ENCODE measurements at regions not wholly inside any gene's neighbourhood (a gene's known extent, or its start where the extent isn't known, plus 50 kb on each side); places are given as distances from the start of the nearest gene placed in this dataset.
"Not testable (repeated sequence)": the region's sequence is repeated elsewhere in the genome, so short reads cannot be mapped to it uniquely, and the experiment has no call there.

DNA sequence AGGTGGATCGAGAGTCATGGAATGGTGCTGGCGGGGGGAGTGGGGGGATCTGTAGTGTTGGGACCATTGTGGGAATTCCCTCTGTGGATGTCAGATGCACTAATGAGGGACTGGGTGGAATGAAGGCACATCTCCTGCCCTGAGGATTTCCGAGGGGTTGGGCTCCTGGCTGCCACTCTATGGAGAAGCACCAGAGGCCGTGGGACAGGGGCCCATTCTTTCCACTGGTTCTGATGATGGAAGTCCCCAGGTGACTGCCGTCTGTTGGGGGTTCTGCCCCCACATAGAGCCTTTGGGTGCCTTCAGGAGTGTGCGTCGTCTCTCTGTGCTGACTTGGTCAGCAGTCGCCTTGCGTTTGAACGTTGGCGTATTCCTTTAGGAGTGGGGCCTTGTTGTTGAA is 202.9 kb downstream of the GLRX3 start:
- no peak for DNase-seq (ENCODE audit: low spot score)
- no peak for ATAC-seq
- intact Hi-C loops (cut with DNase I), result no loop called here

DNA sequence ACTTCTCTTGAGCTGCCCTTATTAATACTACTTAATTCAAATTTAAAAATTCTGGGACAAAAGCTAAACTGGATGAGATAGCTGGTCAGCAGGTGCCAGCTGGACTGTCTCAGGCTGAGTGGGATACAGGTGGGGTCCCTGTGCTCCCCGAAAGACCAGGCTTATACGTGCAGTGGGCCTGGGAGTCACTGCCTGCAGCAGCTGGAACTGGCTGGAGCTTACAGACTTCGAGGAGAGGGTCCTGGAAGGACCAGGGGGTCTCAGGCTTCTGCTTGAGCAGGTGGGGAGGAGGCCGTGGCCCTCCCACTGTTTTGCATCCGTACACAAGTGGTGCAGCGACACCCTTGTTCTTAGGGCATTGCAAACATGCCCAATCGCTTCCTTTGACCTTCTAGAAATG is 203.7 kb downstream of the GLRX3 start:
- intact Hi-C loops (cut with DNase I), result no loop called here
- DNase-seq (ENCODE audit: low spot score) (no peak), ATAC-seq (no peak)

DNA sequence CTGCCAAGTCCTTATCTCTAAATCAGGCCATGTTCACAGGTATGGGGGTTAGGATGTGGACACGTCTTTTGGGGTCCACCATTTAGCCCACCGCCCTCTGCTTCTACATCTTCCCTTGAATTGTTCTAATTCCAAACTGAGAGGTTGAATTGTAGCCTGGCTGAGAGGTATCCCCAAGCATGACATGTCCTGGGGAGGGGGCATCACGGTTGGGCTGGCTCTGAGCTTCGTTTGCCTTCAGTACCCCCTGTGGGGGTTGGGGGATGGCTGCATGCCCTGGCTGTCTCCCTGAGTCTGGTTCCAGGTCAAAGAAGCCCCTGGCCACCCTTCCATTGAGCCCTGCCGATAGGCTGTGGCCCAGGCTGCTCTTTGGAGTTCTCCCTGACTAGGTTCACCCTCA is 204.6 kb downstream of the GLRX3 start:
- DNase-seq (ENCODE audit: low spot score) (no peak), ATAC-seq (no peak)
- intact Hi-C loops (cut with DNase I), result no loop called here

DNA sequence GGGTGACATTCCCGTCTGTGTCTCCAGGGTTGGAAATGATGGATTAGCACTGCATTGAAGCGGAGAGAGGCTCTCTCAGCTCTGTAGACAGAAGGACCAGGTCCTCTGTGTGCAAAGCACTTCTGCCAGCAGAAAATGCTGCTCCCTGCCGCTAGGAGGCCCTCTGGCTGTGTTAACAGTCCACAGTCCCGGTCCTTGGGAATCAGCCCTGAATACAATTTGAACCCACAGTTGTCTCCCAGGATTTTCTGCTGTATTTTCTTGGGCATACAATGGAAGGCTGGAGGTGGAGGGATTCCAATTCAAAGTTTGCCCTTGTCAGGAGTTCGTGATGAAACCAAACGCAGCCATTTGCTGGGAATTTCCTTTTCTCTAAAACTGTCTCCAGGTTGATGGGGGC is 205.2 kb downstream of the GLRX3 start:
- no peak for ATAC-seq
- intact Hi-C loops (cut with DNase I), result no loop called here
- no peak for DNase-seq (ENCODE audit: low spot score)

DNA sequence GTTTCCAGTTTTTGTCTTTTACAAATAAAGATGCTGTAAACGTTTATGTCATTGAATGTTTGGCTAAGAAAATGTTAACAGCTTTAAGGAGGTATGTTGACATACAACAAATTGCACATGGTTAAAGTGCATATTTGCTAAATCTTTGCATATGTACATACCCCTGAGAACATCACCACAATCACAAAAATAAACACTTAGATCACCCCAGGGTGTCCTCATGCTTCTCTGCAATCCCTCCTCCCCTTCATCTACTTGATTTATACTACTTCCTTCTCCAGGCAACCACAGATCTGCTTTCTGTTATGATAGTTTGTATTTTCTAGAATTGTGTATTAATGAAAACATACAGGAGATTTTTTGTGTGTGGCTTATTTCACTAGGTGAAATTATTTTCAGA is 209.5 kb downstream of the GLRX3 start:
- no peak for ATAC-seq
- no peak for DNase-seq (ENCODE audit: low spot score)
- intact Hi-C loops (cut with DNase I), result no loop called here

DNA sequence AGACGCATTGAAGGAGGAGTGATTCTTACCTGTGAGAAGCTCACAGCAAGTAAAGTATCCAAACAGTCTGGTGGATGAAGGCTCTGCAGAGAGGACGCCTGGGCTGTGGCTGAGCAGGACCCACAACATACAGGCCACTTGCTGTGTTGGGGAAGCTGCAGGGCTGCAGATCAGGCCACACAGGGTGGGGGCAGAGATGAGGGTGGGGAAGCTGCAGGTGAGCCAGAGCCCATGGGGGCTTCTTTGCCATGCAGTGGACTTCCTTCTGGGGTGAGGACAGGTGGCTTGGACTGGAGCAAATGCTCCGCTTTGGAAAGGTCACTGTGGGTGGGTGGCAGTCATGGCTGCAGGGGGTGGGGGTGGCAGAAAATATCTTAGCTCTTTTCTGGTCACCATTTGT is 214.8 kb downstream of the GLRX3 start:
- DNase-seq (ENCODE audit: low spot score) (peak; percentile 17), ATAC-seq (no peak)
- intact Hi-C loops (cut with DNase I), result no loop called here

DNA sequence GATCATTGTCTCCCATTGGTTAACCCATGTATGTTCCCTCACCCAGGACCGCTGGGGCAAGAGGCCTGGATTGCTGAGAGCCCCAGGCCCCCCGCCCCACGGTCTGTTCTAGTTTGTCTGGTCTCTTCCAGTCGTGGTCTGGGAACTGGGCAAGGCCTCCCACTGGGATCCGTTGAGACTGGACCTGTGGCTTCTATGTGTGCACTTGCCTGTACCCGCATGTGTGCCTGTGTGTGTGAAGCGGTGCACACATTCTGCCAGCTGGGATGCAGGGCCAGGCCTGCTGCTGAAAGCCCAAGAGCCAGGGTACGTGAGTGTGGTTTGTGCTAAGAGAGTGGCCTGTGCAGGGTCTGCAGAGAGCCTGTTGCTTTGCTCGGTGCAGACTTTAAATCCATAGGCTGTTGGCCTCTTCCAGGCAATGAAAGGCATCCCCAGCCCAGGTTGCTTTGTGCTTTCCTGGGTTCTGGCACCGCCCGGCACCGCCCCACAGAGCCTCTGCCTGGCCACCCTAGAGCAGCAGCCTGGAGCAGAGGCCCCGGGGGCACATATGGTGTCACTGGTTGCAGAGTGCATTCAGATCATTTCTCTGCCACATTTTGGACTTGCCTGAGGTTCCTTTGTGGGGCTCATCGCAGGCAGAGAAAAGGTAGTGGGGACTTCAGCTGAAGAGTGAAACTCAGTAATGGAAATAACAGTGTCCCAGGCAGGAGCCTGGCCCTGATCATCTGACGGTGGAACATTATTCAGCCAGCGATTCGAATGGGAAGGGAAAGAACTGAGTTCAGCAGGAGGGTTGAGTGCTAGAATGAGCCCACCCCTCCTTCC is 215.5 kb downstream of the GLRX3 start:
- no peak for ATAC-seq
- DNase-seq (ENCODE audit: low spot score), result peak; percentile 33
- intact Hi-C loops (cut with DNase I), result no loop called here

DNA sequence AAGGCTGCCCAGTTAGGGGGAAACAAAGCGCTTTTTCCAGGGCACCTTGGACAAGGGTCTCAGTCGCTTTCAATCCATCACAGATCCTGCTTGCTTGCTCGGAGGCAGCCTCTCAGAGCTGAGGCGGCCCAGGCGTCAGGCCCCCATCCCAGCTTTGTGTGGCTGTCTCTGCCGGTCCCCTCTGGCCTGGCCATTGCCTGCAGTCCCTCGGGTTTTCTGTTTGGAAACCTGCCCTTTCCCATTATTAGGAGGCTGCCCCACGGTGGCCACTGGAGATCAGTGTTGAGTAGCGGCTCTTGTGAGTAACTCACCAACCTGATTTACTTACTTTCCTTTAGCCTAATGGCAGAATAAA is 216.1 kb downstream of the GLRX3 start:
- DNase-seq (ENCODE audit: low spot score) (no peak), ATAC-seq (no peak)
- intact Hi-C loops (cut with DNase I), result no loop called here

DNA sequence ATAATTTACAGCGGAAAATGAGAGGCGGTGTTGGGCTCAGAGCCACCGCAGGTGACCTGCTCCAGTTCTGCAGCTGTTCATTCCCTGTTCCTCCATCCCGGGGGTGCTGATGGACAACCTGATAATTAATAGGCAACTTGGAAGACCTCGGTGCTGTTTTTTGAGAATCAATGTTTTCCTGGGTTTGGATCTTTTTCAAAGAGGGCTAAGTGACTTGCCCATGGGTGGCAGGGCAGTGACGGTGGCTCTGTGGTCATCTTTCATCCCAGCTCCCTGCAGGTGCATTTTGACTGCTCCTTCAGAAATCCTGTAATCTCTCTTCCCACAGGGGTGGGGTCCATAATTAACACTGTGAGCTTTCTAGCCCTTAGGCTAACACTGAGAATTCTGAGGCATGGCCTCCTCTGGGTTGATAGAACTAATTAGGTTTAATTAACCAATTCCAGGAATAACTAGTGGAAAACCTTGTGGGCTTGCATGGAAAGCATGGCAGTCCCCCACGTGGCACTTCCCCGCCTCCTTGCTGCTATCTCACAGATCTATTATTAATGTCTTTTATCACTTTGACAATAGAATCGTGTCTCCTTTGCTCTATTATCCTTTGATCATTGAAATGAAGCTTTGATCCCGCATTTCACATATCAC is 217.9 kb downstream of the GLRX3 start:
- no peak for ATAC-seq
- intact Hi-C loops (cut with DNase I), result no loop called here
- no peak for DNase-seq (ENCODE audit: low spot score)

DNA sequence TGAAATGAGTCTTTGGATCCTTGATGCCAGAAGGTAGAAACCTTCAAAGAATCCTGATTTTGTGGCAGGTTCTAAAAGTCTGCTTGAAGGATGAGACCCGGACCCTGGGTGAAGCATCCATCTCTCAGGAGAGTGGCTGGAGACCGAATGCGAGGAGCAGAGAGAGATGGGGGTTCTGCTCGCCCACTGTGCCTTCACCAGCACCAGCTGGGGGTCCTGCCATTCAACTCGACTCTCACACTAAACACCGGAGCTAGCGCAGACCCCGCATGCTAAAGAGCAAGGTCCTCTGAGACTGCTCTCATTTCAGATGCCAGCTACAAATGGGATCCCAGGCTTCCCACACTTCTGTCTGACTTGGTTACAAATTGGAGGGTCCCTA is 218.4 kb downstream of the GLRX3 start:
- DNase-seq (ENCODE audit: low spot score), result peak; percentile 27
- ATAC-seq, result no peak
- intact Hi-C loops (cut with DNase I), result no loop called here

DNA sequence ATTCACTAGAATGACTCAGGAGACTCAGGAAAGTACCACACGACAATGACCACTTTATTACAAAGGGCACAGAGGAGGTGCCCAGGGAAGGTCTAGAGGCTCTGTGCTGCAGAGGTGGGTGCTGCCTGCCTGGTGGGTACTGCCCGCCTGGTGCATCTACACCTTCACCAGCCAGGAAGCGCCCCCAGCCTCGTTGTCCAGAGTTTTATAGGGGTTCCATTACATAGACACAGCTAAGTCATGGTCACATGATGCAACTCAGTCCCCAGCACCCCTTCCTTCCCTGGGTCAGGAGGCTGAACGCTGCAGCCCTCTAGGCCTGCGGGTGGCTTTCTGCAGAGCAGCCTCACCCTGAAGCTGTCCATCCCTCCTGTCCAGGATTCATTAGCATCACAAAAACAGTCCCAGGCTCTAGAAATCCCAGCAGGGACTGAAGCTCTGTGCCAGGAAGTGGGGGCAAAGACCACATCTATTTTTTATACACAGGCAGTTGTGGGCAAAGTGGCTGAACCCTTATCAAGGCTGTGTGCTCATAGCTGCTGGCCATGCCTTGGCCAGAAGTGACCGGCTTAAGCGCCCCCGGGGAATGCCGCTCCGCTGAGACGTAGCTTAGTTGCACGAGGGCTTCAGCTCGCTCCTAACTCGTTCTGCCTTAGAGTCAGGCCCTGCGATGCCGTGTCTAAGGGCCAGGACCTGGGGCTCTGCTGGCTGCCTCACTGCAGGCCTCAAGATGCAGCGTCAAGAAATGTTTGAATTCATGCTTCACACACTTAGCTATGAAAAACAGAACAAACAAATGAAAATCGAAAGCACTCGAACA is 219.0 kb downstream of the GLRX3 start:
- peak; percentile 37 for DNase-seq (ENCODE audit: low spot score)
- no peak for ATAC-seq
- intact Hi-C loops (cut with DNase I), result no loop called here

DNA sequence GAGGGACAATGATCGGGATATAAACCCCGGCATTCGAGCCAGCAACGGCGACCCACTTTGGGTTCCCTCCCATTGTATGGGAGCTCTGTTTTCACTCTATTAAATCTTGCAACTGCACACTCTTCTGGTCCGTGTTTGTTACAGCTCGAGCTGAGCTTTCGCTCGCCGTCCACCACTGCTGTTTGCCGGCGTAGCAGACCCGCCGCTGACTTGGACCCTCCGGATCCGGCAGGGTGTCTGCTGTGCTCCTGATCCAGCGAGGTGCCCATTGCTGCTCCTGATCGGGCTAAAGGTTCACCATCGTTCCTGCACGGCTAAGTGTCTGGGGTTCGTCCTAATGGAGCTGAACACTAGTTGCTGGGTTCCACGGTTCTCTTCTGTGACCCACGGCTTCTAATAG is 220.2 kb downstream of the GLRX3 start:
- ATAC-seq; intact Hi-C loops (cut with DNase I): not testable (repeated sequence)
- DNase-seq (ENCODE audit: low spot score), result peak; percentile 23

DNA sequence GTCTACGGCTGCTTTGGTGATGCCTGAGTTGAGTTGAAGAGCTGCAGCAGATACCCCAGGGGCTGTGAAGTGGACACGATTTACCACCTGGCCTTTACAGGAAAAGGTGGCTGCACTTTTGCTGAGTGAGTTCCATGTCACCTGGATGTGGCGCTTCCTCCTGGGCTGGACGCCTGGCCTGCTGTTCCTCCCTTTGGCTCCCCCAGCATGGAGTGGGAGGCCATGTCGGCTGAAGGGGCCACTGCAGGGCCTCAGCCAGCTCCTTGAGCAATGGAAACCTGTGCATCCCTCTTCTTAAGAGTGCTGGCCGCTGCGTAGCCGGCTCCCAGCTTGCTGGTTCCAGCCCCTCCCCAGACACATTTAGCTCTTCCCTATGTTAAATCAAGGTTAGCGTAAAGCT is 221.0 kb downstream of the GLRX3 start:
- DNase-seq (ENCODE audit: low spot score) (peak; percentile 7), ATAC-seq (no peak)
- intact Hi-C loops (cut with DNase I), result no loop called here

DNA sequence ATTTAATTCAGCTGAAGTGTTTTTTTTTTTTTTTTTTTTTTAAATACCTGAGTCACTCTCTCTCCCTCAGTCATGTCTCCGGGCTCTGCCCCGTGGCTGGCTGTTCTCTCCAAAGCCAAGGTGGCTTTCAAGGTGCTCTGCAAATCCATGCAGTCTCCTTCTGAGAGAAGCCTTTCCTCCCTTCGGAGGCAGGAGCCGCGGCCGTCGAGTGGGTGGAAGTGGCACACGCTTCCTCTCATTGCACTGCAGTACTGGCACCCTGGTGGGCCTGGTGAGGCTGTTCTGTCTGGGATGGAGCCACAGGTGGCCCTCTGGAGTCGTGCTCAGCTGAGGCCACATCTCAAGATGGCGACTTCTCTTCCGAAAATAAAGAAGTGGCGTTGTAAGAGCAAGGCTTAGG is 221.8 kb downstream of the GLRX3 start:
- peak; percentile 28 for DNase-seq (ENCODE audit: low spot score)

DNA sequence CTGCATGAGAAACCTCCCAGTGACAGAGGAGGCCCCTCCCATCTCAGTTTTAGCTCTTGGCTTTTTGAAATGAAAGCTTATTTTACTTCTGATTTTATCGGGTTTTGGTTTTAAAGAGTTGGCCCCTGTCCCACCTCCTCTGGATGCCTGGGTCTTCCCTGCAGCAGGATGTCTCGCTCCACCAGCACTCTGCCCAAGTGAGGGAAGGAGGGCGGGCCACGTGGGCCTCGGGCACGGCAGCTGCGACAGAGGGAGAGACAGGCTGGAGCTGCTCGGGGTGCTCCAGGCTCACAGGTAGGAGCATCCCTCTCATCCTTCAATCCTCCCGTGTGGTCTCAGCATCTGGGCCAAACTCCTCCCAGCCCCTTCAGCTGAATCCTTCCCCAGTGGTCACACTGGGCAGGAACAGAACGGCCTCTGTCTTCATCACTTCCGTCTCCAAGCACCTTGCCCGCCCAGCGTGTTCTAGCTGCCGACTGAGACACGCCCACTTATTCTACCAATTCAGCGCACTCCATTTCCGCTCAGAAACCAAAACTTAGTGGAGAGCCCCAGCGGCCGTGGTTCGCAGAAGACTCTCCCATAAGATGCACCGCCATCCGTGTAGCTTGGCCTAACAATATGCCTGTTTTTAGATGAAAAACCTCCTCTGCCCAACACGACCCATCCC is 222.9 kb downstream of the GLRX3 start:
- no peak for ATAC-seq
- intact Hi-C loops (cut with DNase I), result no loop called here
- DNase-seq (ENCODE audit: low spot score), result peak; percentile 31

More for the DNA sequence above, 221.8 kb downstream of the GLRX3 start:
- intact Hi-C loops (cut with DNase I), result no loop called here
- ATAC-seq, result no peak

DNA sequence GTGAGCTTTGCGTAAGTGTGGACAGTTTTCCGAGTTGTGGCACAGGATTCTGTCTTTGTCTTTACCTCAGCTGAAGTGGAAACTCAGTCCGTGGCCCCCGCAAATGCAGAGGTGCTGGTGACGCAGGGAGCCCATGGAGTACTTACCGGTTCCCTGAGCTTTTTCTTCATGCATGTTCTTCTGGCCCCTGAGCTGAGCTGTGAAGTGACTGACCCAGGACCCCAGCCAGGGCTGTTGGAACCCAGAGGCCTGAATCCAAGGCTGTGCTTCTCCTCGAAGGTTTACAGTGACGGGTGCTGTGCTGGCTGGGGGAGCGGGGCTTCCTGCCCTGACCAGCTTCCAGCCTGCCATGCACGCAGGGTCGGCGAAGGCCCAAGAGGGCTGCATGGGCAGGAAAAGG is 223.5 kb downstream of the GLRX3 start:
- DNase-seq (ENCODE audit: low spot score) (peak; percentile 48), ATAC-seq (no peak)
- intact Hi-C loops (cut with DNase I), result no loop called here

DNA sequence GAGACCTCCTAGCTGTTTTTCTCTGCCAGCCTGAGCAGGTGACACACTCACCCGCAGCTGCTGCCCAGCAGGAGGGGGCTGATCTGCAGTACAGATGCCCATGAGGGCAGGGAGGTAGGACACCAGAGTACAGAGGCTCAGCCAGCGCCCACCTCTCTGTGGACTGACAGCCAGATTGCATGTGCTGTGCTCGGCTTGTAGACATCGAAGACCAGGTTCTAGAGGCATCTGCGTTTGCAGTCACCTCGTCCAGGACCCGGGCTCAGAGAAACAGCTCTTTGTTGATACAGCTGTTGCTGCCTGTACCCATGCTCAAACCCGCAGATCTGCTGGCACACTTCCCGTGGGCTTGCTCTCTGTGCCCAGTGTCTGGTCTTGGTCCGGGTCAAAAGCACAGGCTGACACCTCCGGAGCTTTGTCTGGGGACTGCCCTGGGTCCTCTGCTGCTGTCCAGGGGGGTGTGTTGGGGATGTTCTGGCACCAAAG is 224.7 kb downstream of the GLRX3 start:
- peak; percentile 43 for DNase-seq (ENCODE audit: low spot score)
- ATAC-seq, result no peak

DNA sequence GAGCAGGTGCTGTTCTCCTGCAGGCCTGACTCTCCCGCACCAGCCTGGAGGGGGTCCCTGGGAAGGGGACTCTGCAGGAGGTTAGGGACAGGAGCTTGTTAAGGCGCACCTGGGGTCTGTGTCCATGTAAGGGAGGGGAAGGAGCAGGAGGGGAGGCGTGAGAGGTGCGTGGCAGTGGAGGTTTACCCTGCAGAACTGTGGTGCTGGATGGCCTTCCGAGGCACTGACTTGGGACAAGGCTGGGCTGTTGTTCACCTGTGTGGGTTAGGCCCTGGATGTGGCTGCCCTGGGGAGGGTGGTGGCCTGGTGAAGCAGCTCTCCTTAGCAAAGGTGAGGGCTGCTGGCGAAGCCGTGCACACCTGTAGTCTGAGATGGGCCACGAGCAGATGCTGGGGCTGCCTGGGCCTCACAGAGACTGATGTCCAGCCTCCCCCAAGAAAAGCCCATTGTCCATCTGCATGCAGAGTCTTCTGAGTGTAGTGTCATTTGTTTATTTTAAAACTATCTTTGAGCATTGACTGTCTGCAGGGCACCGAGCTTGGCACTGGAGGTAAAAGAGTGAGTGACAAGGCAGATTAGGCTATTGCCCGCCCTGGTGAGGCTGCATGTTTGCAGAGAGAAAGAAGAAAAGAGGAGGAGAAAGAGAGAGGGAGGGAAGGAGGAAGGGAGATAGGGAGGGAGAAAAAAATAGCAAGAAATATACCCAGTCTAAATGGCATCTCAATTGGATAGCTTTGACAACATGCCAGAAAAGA is 225.3 kb downstream of the GLRX3 start:
- no peak for ATAC-seq
- intact Hi-C loops (cut with DNase I), result no loop called here
- peak; percentile 36 for DNase-seq (ENCODE audit: low spot score)

More for the DNA sequence above, 224.7 kb downstream of the GLRX3 start:
- intact Hi-C loops (cut with DNase I), result no loop called here

DNA sequence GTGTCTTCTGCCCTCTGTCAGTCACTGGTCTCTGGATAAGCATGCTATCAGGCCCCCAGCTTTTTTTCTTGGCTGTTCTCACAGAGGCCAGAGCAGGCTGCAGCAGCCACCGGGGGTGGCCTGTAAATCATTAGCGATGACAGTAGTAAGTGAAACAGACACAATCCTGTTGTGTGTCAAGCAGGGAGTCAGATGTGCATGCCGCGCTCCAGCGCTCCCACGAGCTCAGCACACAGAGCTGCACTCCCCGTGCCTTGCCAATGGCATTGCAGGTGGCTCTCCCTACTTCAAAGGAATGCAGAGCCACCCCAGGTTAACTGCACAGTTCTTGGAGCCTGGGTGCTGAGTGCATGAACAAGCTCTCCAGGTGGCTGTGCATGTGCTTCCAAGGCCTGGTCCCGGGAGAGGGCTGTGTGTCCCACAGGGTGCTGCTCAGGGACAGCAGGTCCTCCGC is 226.1 kb downstream of the GLRX3 start:
- ATAC-seq (no peak), DNase-seq (ENCODE audit: low spot score) (peak; percentile 10)
- intact Hi-C loops (cut with DNase I), result no loop called here
